GM21381 (cell line): ENCODE measurements at regions not wholly inside any gene's neighbourhood (a gene's known extent, or its start where the extent isn't known, plus 50 kb on each side); places are given as distances from the start of the nearest gene placed in this dataset.

Source experiments
- ATAC-seq: cut with Tn5 transposase; IDR thresholded peaks from one replicate; pipeline ENCODE4 v1.9.1; 2021; ENCODE audit warnings: mild to moderate bottlenecking, moderate library complexity; ENCODE audit not compliant: unreplicated experiment

GRCh38 chr6:165090242-165090641 lies 219.2 kb downstream of the C6orf118 start:
- ATAC-seq = no peak

GRCh38 chr6:165086814-165087213 lies 222.6 kb downstream of the C6orf118 start:
- ATAC-seq = no peak

- no peak for ATAC-seq
These were observed 226.8 kb downstream of the C6orf118 start for GRCh38 chr6:165082636-165083035.

DNA sequence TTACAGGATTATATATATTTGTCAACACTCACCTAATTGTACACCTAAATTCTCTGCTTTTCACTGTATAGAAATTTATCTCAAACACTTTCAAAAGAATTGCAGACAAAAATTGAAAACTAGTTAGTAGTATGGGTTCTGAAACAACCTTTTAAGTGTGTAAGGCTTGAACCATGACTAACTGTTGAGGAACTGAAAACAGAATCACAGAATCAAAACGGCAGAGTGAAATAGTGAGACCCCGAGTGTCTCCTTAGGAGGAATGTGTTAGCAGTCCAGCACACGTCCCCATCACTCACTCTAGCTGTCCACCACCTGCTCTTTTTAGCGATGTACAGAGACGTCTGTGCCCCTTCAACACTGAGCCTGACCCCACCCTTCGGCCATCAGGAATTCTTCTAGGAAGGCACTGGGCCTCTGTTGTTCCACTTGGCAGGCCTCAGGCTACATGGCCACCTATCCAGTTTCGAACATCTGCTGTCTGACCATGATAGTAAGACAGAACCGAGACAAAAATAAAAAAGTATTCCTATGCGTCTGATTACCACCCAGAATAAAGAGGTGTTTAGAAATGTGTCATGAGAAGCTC lies 227.4 kb downstream of the C6orf118 start:
- ATAC-seq = no peak

GRCh38 chr6:165077876-165078275 lies 231.5 kb downstream of the C6orf118 start:
- no peak for ATAC-seq

DNA sequence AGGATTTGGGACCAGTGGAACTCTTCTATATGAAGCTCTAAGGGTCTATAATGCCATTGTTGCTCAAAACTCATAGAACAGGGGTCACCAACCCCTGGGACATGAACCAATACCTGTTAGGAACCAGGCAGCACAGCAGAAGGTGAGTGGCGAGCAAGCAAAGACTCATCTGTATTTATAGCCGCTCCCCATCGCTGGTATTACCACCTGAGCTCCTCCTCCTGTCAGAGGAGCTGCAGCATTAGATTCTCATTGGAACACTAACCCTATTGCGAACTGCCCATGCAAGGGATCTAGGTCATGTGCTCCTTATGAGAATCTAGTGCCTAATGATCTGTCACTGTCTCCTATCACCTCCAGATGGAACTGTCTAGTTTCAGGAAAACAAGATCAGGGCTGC lies 237.5 kb downstream of the C6orf118 start:
- no peak for ATAC-seq

GRCh38 chr6:165060720-165061119 lies 248.7 kb downstream of the C6orf118 start:
- no peak for ATAC-seq

DNA sequence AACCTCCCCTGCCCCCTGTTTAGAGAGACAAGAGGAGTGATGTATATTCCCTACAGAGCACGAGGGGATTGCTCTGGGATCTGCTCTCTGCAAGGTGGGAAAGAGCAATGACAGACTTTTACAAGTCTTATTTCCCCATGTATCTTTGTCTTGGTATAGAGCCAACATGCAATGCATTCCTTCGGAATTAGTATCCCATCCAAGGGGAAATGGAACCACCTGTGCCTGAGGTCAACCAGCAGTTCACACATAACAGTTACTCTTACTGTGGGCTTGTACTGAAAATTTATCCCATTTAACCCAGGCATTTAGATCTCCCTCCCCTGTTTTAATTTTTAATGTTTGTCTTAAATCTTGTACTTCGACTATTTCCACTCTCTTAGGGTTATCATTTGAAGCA lies 250.4 kb downstream of the C6orf118 start:
- ATAC-seq = no peak

DNA sequence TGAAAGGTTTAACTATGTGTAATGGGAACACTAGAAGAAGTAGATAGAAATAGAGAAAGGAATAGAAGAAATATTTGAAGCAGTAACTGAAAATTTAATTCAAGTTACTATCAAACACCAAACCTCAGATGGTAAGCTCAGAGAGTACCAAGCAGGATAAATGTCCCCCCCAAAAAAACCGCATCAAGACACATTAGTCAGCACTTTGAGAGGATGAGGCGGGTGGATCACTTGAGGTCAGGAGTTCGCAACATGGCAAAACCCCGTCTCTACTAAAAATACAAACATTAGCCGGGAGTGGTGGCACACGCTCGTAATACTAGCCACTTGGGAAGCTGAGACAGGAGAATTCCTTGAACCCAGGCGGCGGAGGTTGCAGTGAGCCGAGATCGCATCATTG lies 253.1 kb downstream of the C6orf118 start:
- ATAC-seq = no peak

- ATAC-seq = no peak
These were observed 254.2 kb downstream of the C6orf118 start for GRCh38 chr6:165055231-165055630.

DNA sequence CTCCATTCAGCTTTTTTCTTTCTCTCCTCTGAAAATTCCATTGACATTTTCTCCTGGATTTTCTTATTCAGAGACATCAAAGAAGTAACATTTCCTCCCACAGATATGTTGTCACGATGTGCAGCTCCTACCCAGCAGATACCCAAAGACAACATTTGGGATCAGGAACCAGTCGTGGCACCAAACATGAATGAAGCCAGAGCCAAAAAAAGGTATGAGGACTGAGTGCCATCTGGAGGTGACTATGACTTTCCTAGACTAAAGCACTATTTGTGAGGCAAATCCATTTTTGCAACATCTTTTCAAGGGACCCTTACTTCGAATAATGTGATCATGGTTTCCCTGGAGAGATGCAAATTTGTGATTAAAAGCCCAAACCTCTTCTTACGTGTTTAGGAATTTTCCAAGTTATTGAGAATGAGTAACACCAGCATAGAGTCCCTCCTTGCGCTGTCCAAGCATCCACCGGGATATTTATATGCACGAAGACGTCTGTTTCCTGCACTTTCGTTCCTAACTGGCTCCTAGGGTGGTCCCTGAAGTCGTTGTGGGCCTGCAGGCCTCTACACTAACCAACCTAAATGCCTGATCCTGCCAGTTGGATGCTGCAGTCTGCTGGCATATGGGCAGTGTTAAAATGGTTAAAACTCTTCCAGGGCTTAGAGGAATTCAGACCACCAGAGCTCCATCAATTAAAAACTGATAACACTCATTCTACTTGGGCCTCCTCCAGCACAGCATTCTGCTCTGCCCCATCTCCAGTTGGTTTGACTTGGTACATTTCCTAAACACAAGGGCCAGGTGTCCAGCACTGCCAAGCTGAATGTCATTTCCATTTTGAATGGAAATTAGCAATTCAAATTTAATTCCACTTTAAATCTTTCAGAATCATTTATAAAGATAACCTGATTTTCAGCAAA lies 256.6 kb downstream of the C6orf118 start:
- ATAC-seq = no peak

GRCh38 chr6:165049362-165049761 lies 260.0 kb downstream of the C6orf118 start:
- ATAC-seq = no peak

DNA sequence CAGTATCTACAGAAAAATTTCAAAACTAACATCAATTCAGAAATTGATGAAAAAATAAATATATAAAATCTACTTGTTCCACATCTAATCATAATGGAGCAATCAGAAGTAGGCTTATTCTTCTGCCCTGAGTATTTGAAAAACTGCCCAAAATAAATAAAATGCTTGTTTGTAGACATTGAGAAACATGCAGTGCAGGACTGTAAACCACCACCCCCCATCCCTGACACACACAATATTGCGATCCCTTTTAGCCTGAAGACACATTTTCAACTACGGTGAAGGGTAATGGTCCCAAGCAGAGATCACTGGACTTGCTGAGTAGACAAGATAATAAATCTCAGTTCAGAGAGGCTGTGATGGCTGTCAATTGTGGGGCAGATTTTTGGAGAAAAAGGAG lies 261.5 kb downstream of the C6orf118 start:
- ATAC-seq = no peak

GRCh38 chr6:165045631-165046030 lies 263.8 kb downstream of the C6orf118 start:
- ATAC-seq = no peak

GRCh38 chr6:165042912-165043311 lies 266.5 kb downstream of the C6orf118 start:
- ATAC-seq = no peak

- ATAC-seq = no peak
These were observed 269.0 kb downstream of the C6orf118 start for GRCh38 chr6:165040440-165040839.

DNA sequence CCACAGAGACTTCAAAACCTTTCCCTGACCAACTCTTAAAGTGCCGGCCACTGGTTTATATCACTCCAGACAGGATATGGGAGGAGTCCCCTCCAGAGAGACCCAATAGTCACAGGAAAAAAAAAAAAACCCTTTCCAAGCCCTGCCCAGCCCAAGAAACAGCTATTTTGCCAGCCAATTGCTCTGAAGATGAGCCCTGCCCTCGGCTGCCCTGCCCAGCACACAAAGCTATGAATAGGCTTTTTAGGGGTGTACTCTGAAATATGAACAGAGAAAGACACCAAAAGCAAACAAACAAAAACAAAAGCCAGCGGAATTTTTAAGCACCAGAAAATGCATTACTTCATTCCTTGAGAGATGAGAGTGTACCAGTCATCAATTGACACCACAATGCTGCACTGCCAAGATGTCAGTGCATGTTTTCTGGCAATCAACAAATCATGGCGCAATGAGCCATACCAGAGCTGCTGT lies 275.1 kb downstream of the C6orf118 start:
- ATAC-seq = no peak

DNA sequence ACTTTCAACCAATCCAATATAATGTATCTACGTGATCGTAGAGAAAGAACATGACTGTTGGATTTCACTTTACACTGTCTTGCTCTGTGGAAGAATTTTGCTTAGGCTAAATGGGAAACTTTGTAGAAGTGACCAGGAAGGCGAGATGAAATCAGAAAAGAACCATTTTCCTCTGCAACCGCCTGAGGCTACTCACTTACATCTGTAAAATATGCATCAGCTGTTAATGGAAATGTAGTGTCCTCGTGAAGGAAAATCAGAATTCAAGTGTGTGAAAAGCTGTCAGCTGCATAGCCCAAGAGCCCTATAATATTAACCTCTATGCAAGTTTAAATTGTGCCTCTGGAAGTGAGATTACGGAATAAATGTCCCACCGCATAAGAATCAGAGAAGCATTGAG lies 277.9 kb downstream of the C6orf118 start:
- ATAC-seq = no peak

DNA sequence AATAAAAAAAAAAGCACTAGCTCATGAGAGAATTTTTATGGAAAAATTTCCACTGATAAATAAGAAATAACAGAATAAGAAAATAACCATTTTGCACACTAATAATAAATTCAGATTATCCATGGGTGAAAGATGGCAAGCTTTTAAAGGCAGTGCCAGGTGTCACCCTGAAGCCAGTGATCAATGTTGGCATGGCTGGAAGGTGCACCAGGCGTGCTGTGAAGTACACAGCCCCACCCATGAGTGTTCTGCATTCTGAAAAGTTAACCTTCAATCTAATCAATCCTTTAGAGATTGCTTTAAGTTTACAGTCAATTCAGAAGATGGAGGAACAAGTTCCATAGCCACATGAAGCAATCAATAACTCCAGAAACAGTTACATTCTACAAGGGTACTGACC lies 284.4 kb downstream of the C6orf118 start:
- no peak for ATAC-seq

DNA sequence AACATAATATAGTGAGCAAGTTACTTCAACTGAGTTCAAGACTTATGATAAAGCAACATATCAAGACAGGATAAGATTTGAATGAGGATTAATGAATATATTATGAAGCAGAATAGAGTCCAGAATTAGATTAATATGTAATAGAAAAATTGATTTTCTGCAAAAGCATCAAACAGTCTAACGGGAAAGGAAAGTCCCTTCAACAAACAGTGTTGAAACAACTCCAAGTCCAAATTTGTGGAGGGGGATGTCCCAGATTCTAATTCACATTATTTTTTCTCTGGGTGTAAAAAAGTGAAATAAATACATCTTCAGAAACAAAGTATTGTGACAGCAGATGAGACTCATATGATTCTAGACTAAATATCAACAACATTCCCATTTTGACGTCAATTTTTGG lies 289.7 kb downstream of the C6orf118 start:
- no peak for ATAC-seq

GRCh38 chr6:165015676-165016075 lies 293.7 kb downstream of the C6orf118 start:
- ATAC-seq = no peak

- ATAC-seq = no peak
These were observed 295.7 kb downstream of the C6orf118 start for GRCh38 chr6:165013701-165014100.
